Endothelial cell of umbilical vein (primary cell): ENCODE measurements at regions not wholly inside any gene's neighbourhood (a gene's known extent, or its start where the extent isn't known, plus 50 kb on each side); places are given as distances from the start of the nearest gene placed in this dataset.

ENCODE experiments used
- EZH2 ChIP-seq: IDR thresholded peaks from 2 replicates; pipeline ENCODE4 v1.6.1; 2012; ENCODE audit warnings: borderline replicate concordance, low read depth, mild to moderate bottlenecking, moderate library complexity, low read length, inconsistent platforms; ENCODE audit not compliant: severe bottlenecking
- FOS ChIP-seq: IDR thresholded peaks from 2 replicates; pipeline ENCODE4 v1.6.1; 2011; ENCODE audit warnings: mild to moderate bottlenecking, low read length, moderate library complexity, borderline replicate concordance; ENCODE audit not compliant: insufficient read depth
- JUN ChIP-seq: IDR thresholded peaks from 2 replicates; pipeline ENCODE4 v1.6.1; 2011; ENCODE audit warnings: borderline replicate concordance, low read depth; ENCODE audit not compliant: insufficient read length, insufficient read depth
- POLR2A ChIP-seq: IDR thresholded peaks from 2 replicates; pipeline ENCODE4 v1.6.1; 2012; ENCODE audit warnings: low read depth, mild to moderate bottlenecking, control low read depth, low read length
- POLR2AphosphoS5 ChIP-seq: IDR thresholded peaks from 2 replicates; pipeline ENCODE4 v1.6.1; 2012; ENCODE audit warnings: low read depth, mild to moderate bottlenecking, control low read depth, low read length, moderate library complexity; ENCODE audit not compliant: insufficient read depth
- TF ChIP-seq, protein P1 (sequence below), 2 donors: IDR thresholded peaks; 1 replicate in 1 of 2; 2 replicates in 1 of 2; pipeline ENCODE4 v1.5.1; 2011; ENCODE audit warnings: low read length in 2 of 2, mild to moderate bottlenecking in 2 of 2, moderate library complexity in 2 of 2, control low read depth in 1 of 2, inconsistent platforms in 1 of 2, low read depth in 1 of 2; ENCODE audit not compliant: insufficient read depth in 1 of 2; ENCODE audit errors: extremely low read depth in 1 of 2
- TF ChIP-seq, protein P2 (sequence below): IDR thresholded peaks from 2 replicates; pipeline ENCODE4 v1.6.1; 2011; ENCODE audit not compliant: insufficient read depth, insufficient read length

DNA sequence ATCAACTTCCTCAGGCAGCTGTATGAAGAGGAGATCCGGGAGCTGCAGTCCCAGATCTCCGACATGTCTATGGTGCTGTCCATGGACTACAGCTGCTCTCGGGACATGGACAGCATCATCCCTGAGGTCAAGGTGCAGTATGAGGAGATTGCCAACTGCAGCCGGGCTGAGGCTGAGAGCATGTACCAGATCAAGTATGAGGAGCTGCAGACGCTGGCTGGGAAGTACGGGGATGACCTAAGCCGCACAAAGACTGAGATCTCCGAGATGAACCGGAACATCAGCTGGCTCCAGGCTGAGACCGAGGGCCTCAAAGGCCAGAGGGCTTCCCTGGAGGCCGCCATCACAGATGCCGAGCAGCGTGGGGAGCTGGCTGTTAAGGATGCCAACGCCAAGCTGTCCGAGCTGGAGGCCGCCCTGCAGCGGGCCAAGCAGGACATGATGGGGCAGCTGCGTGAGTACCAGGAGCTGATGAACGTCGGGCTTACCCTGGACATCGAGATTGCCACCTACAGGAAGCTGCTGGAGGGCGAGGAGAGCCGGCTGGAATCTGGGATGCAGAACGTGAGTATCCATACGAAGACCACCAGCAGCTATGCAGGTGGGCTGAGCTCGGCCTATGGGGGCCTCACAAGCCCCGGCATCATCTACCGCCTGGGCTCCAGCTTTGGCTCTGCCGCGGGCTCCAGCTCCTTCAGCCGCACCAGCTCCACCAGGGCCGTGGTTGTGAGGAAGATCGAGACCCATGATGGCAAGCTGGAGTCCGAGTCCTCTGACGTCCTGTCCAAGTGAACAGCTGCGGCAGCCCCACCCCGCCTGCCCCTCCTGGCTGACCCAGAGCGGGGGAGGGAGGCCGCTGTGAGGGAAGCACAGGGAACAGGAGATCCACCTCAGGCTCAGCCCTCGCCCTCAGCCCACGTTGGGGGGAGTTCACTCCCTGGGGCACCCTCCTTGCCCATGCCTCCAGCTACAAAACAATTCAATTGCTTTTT lies 84.0 kb downstream of the SEC61B start:
- TF ChIP-seq POLR2AphosphoS5, result no peak
- TF ChIP-seq, protein P1, sequence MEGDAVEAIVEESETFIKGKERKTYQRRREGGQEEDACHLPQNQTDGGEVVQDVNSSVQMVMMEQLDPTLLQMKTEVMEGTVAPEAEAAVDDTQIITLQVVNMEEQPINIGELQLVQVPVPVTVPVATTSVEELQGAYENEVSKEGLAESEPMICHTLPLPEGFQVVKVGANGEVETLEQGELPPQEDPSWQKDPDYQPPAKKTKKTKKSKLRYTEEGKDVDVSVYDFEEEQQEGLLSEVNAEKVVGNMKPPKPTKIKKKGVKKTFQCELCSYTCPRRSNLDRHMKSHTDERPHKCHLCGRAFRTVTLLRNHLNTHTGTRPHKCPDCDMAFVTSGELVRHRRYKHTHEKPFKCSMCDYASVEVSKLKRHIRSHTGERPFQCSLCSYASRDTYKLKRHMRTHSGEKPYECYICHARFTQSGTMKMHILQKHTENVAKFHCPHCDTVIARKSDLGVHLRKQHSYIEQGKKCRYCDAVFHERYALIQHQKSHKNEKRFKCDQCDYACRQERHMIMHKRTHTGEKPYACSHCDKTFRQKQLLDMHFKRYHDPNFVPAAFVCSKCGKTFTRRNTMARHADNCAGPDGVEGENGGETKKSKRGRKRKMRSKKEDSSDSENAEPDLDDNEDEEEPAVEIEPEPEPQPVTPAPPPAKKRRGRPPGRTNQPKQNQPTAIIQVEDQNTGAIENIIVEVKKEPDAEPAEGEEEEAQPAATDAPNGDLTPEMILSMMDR (IDR thresholded peaks at IDR 0.05; ENCODE audit: extremely low read depth in 1 of 2, insufficient read depth in 1 of 2, low read depth in 1 of 2, low read length in 2 of 2), result no peak
- TF ChIP-seq POLR2A, result no peak
- no peak for TF ChIP-seq JUN
- TF ChIP-seq EZH2, result no peak
- TF ChIP-seq, protein P2, sequence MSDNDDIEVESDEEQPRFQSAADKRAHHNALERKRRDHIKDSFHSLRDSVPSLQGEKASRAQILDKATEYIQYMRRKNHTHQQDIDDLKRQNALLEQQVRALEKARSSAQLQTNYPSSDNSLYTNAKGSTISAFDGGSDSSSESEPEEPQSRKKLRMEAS, result no peak
- TF ChIP-seq FOS, result no peak
